GM03348 (cell line): ENCODE measurements at regions not wholly inside any gene's neighbourhood (a gene's known extent, or its start where the extent isn't known, plus 50 kb on each side); places are given as distances from the start of the nearest gene placed in this dataset.
"Not testable (repeated sequence)": the region's sequence is repeated elsewhere in the genome, so short reads cannot be mapped to it uniquely, and the experiment has no call there.

Experiments
- DNase-seq: peaks from one replicate; pipeline ENCODE4 v3.0.0; 2012; ENCODE audit warnings: low spot score

GRCh38 chr5:17365811-17366138 lies 132.3 kb upstream of the TAF11L2 start:
- no peak for DNase-seq

DNA sequence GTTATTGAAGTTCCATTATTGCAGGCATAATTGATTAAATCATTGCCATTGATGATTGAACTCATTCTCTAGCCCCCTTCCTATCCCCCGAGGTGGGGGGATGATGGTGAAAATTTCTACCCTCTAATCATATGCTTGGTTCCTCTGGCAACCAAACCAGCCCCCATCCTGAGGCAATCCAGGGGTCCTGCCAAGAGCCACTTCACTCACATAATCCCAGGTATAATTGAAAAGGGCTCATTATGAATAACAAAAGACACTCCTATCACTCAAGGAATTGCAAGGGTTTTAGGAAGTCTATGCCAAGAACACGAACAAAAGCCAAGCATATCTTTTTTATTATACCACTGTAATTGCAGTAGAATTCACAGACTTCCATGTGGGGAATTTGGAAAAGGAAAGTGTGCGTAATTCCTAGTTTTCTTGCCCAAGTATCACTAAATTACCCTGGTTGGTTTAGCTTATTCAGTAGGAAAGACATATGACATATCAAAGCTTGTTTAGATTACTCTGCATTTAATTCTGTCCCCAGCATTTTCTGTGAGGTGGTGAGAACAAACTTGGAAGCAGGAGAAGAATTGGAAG lies 130.7 kb upstream of the TAF11L2 start:
- DNase-seq = no peak

- DNase-seq = no peak
Measured at GRCh38 chr5:17370651-17371050, 127.4 kb upstream of the TAF11L2 start.

DNA sequence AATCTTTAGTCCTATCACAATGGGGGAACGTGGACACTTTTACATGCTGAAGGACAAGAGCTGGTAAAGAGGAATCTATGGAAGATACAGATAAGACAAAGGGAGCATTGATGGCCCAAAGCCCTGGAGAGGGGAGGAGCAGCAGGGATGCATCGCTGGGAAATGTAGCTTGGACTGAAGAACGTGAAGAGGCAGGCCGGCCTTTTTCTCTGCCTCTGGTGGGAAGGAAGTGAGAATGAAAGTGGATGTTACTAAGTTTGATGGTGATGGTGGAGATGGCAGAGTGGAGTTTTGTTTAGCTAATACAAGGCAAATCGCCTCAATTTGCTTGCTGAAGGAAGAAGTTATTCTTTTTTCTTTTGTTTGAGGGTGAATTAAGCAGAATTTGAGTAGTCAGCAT lies 124.6 kb upstream of the TAF11L2 start:
- DNase-seq = no peak

DNA sequence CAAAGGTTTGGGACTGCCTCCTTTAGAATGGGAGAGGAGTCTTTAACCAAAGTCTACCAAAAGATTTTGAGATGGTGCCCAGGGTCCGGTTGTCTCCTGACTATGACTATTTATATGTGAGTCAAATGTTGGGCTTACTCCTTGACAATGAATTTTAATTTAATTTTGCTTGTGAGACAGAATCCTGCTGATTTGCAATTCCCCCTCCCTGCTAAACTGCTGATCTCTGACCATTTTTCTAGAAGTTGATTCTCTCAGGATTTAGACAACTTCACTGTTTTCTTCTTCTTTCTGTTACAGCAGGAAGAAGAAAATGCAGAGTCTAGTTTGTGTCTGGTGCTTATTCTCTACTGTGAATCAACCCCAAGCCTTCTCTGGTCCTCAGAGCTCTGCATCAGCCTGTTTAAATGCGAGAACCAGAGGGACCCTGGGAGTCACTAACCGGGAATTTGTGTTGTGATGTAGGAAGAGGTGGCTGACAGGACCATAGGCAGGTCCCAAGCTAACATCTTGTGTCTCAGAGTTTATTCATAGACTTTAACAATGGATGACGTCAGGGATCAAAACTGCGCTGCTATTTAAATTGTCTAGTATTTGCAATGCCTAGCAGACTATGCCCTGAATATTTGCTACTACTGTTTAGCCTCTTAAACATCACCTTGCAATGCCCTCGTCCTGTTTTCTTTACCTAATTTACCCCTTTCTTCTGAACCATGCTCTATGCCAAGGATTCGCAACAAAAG lies 124.0 kb upstream of the TAF11L2 start:
- DNase-seq = no peak

- no peak for DNase-seq
Measured at GRCh38 chr5:17374973-17375742, 122.9 kb upstream of the TAF11L2 start.

DNA sequence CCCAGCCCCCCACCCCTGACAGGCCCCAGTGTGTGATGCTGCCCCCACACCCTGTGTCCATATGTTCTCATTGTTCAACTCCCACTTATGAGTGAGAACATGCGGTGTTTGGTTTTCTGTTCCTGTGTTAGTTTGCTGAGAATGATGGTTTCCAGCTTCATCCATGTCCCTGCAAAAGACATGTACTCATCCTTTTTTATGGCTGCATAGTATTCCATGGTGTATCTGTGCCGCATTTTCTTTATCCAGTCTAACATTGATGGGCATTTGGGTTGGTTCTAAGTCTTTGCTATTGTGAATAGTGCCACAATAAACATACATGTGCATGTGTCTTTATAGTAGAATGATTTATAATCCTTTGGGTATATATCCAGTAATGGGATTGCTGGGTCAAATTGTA lies 122.1 kb upstream of the TAF11L2 start:
- DNase-seq = not testable (repeated sequence)

DNA sequence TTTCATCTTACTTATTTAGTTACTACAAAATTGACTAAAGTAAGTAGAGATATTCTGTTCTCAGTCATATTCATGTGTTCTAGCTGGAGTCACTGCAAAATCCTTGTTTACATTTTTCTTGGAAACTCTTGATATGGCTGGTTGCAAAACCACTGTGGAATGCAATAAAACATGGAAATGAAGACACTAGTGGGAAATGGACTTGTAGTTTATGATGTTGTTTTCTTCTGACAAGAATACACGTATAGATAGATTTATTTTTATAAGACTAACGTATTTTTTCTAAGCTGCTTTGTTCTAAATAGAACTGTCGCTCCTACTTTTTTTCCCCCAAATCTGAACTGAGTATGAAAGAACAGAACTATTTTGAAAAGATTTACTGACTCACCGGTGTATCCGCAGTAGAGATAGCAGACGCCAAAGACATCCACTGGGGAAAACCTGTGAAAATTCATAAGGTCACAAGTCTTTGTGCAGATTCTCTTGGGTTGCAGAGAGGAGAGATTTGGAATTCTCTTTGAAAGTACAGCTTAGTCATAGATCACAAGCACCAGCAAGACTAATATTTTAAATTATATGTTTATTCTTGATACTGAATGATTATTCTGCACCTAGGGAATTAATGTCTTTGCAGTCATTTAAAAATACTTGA lies 119.6 kb upstream of the TAF11L2 start:
- DNase-seq = peak; percentile 52

DNA sequence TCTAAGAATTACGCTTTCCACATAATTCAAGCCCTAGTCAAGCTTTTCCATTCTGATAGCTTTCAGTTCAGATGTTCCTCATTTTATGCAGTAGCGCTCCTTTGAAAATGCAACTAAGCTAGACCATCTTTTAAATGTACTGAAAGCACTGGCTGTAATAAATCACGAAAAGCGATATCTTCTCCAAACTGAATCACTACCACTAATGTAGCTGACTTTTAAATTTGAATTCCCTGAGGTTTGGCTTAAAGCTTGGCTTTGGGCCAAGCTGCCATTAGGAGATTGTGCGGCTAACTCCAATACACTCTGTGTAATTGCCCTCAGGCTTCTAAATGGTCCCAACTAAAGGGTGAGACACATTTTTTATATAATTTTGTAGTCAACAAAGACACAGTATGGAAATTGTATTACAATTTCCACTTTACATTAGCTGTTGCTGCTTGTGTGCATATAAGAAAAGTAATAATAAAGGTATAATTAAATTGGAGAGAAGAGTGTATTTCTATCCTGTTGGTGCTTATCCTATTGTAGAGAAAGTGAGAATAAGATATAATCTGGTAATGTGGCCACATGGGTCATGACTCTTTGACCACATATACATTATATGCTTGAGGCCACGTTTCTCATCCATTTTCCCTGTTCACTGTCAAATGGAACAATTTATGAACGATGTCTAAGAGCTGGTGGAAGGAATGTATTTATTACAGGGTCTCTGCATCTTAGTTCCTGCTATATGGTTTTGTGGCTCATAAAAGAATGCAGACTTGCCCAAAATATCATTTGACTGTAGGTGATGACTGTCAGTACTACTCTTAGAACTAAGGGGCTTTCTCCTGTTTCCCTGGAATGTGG lies 118.7 kb upstream of the TAF11L2 start:
- DNase-seq = no peak

GRCh38 chr5:17381932-17382331 lies 116.1 kb upstream of the TAF11L2 start:
- no peak for DNase-seq

DNA sequence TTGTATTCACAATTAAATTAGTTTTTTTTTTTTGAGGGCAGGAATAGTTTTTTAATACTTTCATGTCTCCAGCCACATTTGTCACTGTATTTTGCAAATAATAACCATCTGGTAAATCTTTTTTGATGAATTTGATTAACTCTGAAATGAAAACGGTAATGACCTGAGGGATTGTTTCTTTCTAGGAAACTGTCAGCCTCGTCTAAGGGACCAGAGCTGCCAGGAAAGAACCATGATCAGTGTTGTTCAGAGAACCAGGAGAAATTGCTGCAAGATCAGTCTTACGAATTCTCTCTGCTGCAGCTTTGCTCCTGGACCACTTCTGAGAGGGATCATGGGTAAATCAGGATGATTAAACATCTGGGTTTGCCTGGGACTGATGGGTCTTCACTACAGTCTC lies 114.5 kb upstream of the TAF11L2 start:
- no peak for DNase-seq

- no peak for DNase-seq
Measured at GRCh38 chr5:17384181-17384580, 113.8 kb upstream of the TAF11L2 start.

DNA sequence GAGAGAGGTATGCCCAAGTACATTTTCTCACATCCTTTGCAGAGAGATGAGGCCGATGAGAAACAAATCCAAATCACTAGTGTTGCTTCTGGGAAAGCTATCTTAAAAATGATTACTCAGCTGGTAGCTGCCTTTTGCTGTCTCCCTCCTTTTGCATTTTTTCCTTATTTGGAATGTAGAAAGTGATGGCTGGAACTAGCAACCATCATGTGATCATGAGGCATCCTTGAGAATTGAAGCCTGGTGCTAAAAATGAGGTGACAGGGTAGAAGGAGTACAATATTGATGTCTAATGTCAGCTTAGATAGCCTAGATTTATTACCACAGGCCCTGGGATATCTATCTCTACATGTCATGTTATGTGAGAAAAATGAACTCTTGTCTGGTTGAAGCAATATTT lies 109.3 kb upstream of the TAF11L2 start:
- DNase-seq = no peak

DNA sequence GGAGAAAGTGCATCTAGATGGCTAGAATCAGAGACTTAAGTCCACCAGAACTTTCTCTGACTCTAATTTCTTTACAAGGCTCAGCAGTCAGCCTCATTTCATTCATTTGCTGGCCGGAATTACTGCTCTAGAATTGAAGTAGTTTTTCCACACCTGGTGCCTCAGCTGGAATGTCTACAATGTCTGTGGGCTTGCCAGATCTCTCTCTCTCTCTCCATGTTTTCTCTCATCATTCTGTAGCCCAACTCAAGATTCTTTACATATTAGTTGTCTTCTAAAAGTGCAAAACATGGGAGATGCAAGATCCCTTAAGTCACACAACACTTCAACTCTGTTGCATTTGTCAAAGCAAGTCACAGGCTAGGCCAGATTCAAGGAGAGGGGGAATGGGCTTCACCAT lies 103.9 kb upstream of the TAF11L2 start:
- no peak for DNase-seq

GRCh38 chr5:17395106-17395880 lies 102.7 kb upstream of the TAF11L2 start:
- DNase-seq = no peak

DNA sequence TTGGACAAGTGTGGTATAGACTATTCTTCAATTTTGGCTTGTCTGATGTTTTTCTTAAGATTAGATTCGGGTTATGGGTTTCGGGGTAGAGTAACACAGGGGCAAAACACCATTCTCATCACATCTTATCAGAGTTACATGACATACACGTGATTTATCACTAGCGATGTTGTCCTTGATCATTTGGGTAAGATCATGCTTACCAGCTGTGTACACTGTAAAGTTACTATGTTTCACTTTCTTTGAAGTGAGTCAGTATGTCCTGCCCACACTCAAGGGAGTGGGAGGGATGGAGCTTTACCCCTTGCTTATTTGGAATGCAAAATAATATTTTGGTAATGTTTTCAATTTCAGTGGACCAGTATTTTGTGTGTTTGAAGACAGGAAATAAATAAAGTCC lies 101.8 kb upstream of the TAF11L2 start:
- no peak for DNase-seq

DNA sequence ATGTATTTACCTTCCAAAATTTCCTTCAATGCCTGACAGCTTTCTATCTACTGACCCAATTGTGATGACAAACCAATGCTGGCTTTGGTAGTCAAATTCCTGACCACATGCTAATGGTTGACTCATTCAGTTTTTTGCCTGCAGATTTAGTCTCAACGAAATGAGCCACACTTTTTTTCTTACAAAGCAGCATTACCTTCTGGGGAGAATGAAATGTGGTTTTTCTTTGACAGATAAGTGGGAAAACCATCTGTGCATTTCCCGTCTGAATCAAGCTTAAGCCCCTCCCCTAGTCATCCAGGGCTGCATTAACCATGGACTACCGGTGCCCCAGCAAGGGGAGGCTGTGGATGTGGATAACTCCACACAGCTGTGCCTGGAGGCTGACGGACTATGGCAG lies 99.6 kb upstream of the TAF11L2 start:
- peak; percentile 71 for DNase-seq

DNA sequence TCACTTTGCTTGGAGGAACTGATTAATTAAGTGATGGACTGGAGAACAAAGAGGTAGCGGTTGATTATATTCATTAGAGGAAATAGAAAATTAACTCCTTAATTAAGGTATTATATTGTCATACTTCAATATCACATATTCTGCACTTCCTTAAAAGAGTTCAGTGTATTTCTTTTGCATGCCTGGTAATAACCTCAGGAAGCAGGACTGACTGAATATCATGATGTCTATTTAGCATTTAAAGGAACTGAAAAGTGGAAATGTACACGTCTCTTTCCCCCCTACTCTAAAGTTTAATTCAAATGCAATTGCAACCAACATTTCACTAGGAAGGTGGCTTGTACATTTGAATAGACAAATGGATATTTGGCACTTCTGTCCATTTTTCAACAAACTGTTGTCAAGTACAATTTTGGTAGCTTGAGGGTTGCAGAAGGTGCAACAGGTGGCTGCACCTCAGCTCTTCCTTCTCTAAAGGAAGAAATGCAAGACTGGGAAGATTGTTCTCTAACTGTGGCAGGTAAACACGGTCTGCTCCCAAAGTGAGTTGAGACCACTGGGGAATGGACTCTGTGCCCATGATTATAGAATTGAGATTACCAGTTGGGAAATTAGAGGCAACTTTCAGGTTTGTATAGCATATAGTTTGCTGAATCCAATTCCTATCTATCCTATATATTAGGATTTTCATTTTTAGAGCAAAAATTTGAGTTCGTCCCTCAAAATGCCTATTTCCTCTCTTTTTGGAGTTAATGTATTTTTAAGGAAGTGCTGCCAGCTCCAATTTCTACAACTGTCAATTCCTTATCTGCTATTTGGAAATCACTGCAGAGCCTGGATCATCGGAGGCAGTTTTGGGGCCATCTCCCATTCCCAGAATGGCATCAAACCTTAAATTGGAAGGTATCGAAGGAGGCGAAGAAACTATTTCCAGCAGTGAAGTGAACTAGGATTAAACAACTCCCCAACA lies 98.9 kb upstream of the TAF11L2 start:
- no peak for DNase-seq

DNA sequence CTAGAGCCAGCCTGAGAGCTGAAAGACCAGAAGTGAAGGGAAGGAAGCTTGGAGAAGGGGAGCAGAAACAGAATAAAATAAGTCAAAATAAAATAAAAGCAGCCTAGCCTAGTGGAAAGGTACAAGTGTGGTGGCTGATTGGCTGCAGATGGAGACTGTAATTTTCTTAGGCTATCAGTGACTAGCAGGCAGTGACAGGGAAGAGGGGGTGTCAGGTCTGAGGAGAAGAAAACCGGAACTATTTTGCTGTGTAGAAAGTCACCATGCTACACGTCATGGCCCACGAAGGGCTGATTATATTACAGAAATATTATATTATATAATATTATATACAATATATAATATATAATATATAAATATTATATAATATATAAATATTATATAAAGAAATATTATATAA lies 98.1 kb upstream of the TAF11L2 start:
- DNase-seq = no peak
